Mesenchymal stem cell (in vitro differentiated cells and primary cell): ENCODE measurements at regions not wholly inside any gene's neighbourhood (a gene's known extent, or its start where the extent isn't known, plus 50 kb on each side); places are given as distances from the start of the nearest gene placed in this dataset.

ENCODE experiments used
- DNase-seq: peaks from one replicate; pipeline ENCODE4 v3.0.0-alpha.2; 2013
- H2AFZ ChIP-seq: one replicate; pipeline ENCODE4 v1.6.1; 2013; ENCODE audit warnings: low read depth, mild to moderate bottlenecking, control low read depth, inconsistent platforms, low read length, moderate library complexity
- H2AK5ac ChIP-seq: 2 replicates; pipeline ENCODE4 v1.6.1; 2013; ENCODE audit warnings: low read length, moderate library complexity, mild to moderate bottlenecking, inconsistent platforms; ENCODE audit not compliant: severe bottlenecking
- H2BK120ac ChIP-seq: one replicate; pipeline ENCODE4 v1.6.1; 2013; ENCODE audit warnings: low read depth, mild to moderate bottlenecking, inconsistent platforms, low read length, moderate library complexity
- H2BK12ac ChIP-seq, 2 experiments: one replicate each; pipeline ENCODE4 v1.6.1; 2013; ENCODE audit warnings: inconsistent platforms in 2 of 2, low read length in 2 of 2, mild to moderate bottlenecking in 2 of 2, moderate library complexity in 2 of 2, control low read depth in 1 of 2
- H2BK15ac ChIP-seq: one replicate; pipeline ENCODE4 v1.6.1; 2013; ENCODE audit warnings: mild to moderate bottlenecking, low read depth, inconsistent platforms; ENCODE audit not compliant: poor library complexity, severe bottlenecking
- H2BK5ac ChIP-seq: 2 replicates; pipeline ENCODE4 v1.6.1; 2013; ENCODE audit warnings: low read depth, mild to moderate bottlenecking, low read length, control low read depth, inconsistent platforms; ENCODE audit not compliant: poor library complexity, severe bottlenecking
- H3K14ac ChIP-seq, 2 experiments: one replicate each; pipeline ENCODE4 v1.6.1; 2013; ENCODE audit warnings: inconsistent platforms in 2 of 2, low read length in 2 of 2, control low read depth in 1 of 2, mild to moderate bottlenecking in 1 of 2, moderate library complexity in 1 of 2
- H3K18ac ChIP-seq, 2 experiments: one replicate each; pipeline ENCODE4 v1.6.1; 2013; ENCODE audit warnings: inconsistent platforms in 2 of 2, low read length in 2 of 2, control low read depth in 1 of 2, low read depth in 1 of 2, mild to moderate bottlenecking in 1 of 2
- H3K23ac ChIP-seq, 2 experiments: one replicate each; pipeline ENCODE4 v1.6.1; 2013; ENCODE audit warnings: inconsistent platforms in 2 of 2, low read length in 2 of 2, mild to moderate bottlenecking in 2 of 2, moderate library complexity in 2 of 2, control low read depth in 1 of 2
- H3K27ac ChIP-seq: 2 replicates; pipeline ENCODE4 v1.5.1; 2013; ENCODE audit warnings: mild to moderate bottlenecking, moderate library complexity, low read length, control low read depth, inconsistent platforms; ENCODE audit not compliant: poor library complexity, severe bottlenecking
- H3K27me3 ChIP-seq, 2 experiments: 2 replicates each; pipeline versions ENCODE4 v1.6.1 to v1.7.0; 2013; ENCODE audit warnings: low read length in 2 of 2, mild to moderate bottlenecking in 2 of 2, moderate library complexity in 2 of 2, control low read depth in 1 of 2, inconsistent platforms in 1 of 2; ENCODE audit not compliant: control insufficient read depth in 1 of 2, insufficient read depth in 1 of 2
- H3K36me3 ChIP-seq, 2 experiments: 2 replicates each; pipeline versions ENCODE4 v1.6.1 to v1.7.0; 2013; ENCODE audit warnings: low read length in 2 of 2, control low read depth in 1 of 2, inconsistent platforms in 1 of 2, low read depth in 1 of 2, mild to moderate bottlenecking in 1 of 2; ENCODE audit not compliant: insufficient read depth in 2 of 2, control insufficient read depth in 1 of 2
- H3K4ac ChIP-seq, 2 experiments: one replicate each; pipeline ENCODE4 v1.6.1; 2013; ENCODE audit warnings: inconsistent platforms in 2 of 2, low read length in 2 of 2, mild to moderate bottlenecking in 2 of 2, moderate library complexity in 2 of 2, control low read depth in 1 of 2, low read depth in 1 of 2
- H3K4me1 ChIP-seq: 2 replicates; pipeline ENCODE4 v1.6.1; 2013; ENCODE audit warnings: low read depth, low read length, control low read depth; ENCODE audit not compliant: control insufficient read depth, insufficient read depth
- H3K4me2 ChIP-seq: 2 replicates; pipeline ENCODE4 v1.6.1; 2013; ENCODE audit warnings: low read length, mild to moderate bottlenecking, inconsistent platforms; ENCODE audit not compliant: poor library complexity, severe bottlenecking
- H3K4me3 ChIP-seq, 2 experiments: 2 replicates each; pipeline versions ENCODE4 v1.5.1 to v1.7.0; 2013; ENCODE audit warnings: low read length in 2 of 2, mild to moderate bottlenecking in 2 of 2, control low read depth in 1 of 2, low read depth in 1 of 2; ENCODE audit not compliant: insufficient read depth in 1 of 2
- H3K79me1 ChIP-seq: replicated peaks from 2 replicates; pipeline ENCODE4 v1.6.1; 2013; ENCODE audit warnings: mild to moderate bottlenecking, control low read depth, low read length, inconsistent platforms; ENCODE audit not compliant: poor library complexity, severe bottlenecking
- H3K9ac ChIP-seq: 2 replicates; pipeline ENCODE4 v1.7.0; 2013; ENCODE audit warnings: mild to moderate bottlenecking, low read length, moderate library complexity
- H3K9me3 ChIP-seq: 2 replicates; pipeline ENCODE4 v1.7.0; 2013; ENCODE audit warnings: mild to moderate bottlenecking, low read length; ENCODE audit not compliant: control insufficient read depth
- H4K8ac ChIP-seq: one replicate; pipeline ENCODE4 v1.6.1; 2013; ENCODE audit warnings: inconsistent platforms, mild to moderate bottlenecking, low read length, moderate library complexity
- H4K91ac ChIP-seq: one replicate; pipeline ENCODE4 v1.6.1; 2013; ENCODE audit warnings: mild to moderate bottlenecking, low read length, inconsistent platforms
- WGBS: methylation state at CpG from one replicate; pipeline ENCODE4 v1.1.7; 2013; ENCODE audit warnings: mixed read lengths; 5-methylcytosine and 5-hydroxymethylcytosine counted together

DNA sequence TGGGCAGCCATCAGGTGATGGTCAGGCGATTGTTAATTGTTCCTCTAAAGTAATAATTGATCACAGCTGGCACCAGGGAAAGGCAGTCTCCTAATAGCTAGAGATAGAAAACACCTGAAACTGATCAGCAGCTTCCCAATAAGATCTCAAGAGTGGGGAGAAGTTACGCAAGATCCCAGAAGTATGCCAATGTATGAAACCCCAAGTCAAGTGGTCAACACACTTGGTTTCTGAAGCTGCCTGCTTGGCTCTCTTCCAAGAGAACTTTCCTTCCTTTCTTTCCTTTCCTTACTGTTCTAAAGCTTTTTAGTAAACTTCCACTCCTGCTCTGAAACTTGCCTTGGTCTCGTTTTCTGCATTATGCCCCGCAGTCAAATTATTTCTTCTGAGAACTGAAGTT, 201.6 kb upstream of the SKOR2 start:
- DNase-seq: no peak
- no peak overlapping the region for H2BK15ac ChIP-seq
- no peaks in the 10 kb centered on the region for H3K4me1 ChIP-seq
- H4K91ac ChIP-seq: no peak overlapping the region
- WGBS: 81% methylated on average over 4 of the region's 4 CpGs
- no peak overlapping the region for H2BK120ac ChIP-seq
- H3K9ac ChIP-seq: no peak overlapping the region
- peaks cover 0 to 15% of the 10 kb centered on the region in 2 experiments for H3K27me3 ChIP-seq
- H3K79me1 ChIP-seq: no peaks in the 10 kb centered on the region
- H3K18ac ChIP-seq: no peak overlapping the region
- no peak overlapping the region for H3K4ac ChIP-seq
- H3K4me2 ChIP-seq: no peak overlapping the region
- H3K27ac ChIP-seq: no peak overlapping the region
- no peak overlapping the region for H3K4me3 ChIP-seq
- H3K9me3 ChIP-seq: no peaks in the 10 kb centered on the region
- no peaks in the 10 kb centered on the region for H3K36me3 ChIP-seq
- H3K23ac ChIP-seq: no peak overlapping the region
- no peak overlapping the region for H2AK5ac ChIP-seq
- no peak overlapping the region for H4K8ac ChIP-seq
- H2BK12ac ChIP-seq: no peak overlapping the region
- H2BK5ac ChIP-seq: no peak overlapping the region
- H3K14ac ChIP-seq: no peak overlapping the region
- no peak overlapping the region for H2AFZ ChIP-seq

- no peak overlapping the region for H2AFZ ChIP-seq
- no peak overlapping the region for H3K18ac ChIP-seq
- H3K9ac ChIP-seq: no peak overlapping the region
- no peaks in the 10 kb centered on the region for H3K4me1 ChIP-seq
- H3K27ac ChIP-seq: no peak overlapping the region
- H4K8ac ChIP-seq: no peak overlapping the region
- H3K27me3 ChIP-seq: peaks cover 0 to 18% of the 10 kb centered on the region in 2 experiments
- H2AK5ac ChIP-seq: no peak overlapping the region
- no peak overlapping the region for H3K4me3 ChIP-seq
- H3K23ac ChIP-seq: no peak overlapping the region
- H3K14ac ChIP-seq: no peak overlapping the region
- H2BK15ac ChIP-seq: no peak overlapping the region
- H3K79me1 ChIP-seq: no peaks in the 10 kb centered on the region
- H3K9me3 ChIP-seq: no peaks in the 10 kb centered on the region
- DNase-seq: no peak
- H2BK12ac ChIP-seq: no peak overlapping the region
- H2BK5ac ChIP-seq: no peak overlapping the region
- H3K36me3 ChIP-seq: no peaks in the 10 kb centered on the region
- 91% methylated on average over 6 of the region's 6 CpGs for WGBS
- no peak overlapping the region for H3K4me2 ChIP-seq
- H4K91ac ChIP-seq: no peak overlapping the region
- no peak overlapping the region for H3K4ac ChIP-seq
- no peak overlapping the region for H2BK120ac ChIP-seq
These were observed 197.5 kb upstream of the SKOR2 start for GRCh38 chr18:47448956-47449355.

GRCh38 chr18:47441914-47442313, 190.5 kb upstream of the SKOR2 start:
- Histone ChIP-seq H3K14ac (no peak overlapping the region), H2BK12ac (no peak overlapping the region), H3K18ac (no peak overlapping the region), H2AK5ac (no peak overlapping the region), H3K4me1 (no peaks in the 10 kb centered on the region), H3K9me3 (no peaks in the 10 kb centered on the region), H3K79me1 (no peaks in the 10 kb centered on the region), H3K27me3 (peaks cover 0 to 21% of the 10 kb centered on the region in 2 experiments), H4K91ac (no peak overlapping the region), H3K9ac (no peak overlapping the region), H3K27ac (no peak overlapping the region), H2BK15ac (no peak overlapping the region), H3K23ac (no peak overlapping the region), H2BK5ac (no peak overlapping the region), H3K4me3 (no peak overlapping the region), H2AFZ (no peak overlapping the region), H2BK120ac (no peak overlapping the region), H4K8ac (no peak overlapping the region), H3K4ac (no peak overlapping the region), H3K4me2 (no peak overlapping the region), H3K36me3 (no peaks in the 10 kb centered on the region)
- no peak for DNase-seq
- 58% methylated on average over 3 of the region's 4 CpGs for WGBS

- Histone ChIP-seq H3K27ac (no peak overlapping the region), H2AK5ac (no peak overlapping the region), H3K4me2 (no peak overlapping the region), H3K36me3 (no peaks in the 10 kb centered on the region), H2AFZ (no peak overlapping the region), H3K4me3 (no peak overlapping the region), H3K18ac (no peak overlapping the region), H3K14ac (no peak overlapping the region), H3K9me3 (peaks cover under 1% of the 10 kb centered on the region), H3K9ac (no peak overlapping the region), H2BK12ac (no peak overlapping the region), H3K79me1 (no peaks in the 10 kb centered on the region), H3K4me1 (no peaks in the 10 kb centered on the region), H2BK120ac (no peak overlapping the region), H4K8ac (no peak overlapping the region), H2BK5ac (no peak overlapping the region), H3K4ac (no peak overlapping the region), H3K27me3 (peaks cover 0 to 13% of the 10 kb centered on the region in 2 experiments), H3K23ac (no peak overlapping the region), H2BK15ac (no peak overlapping the region), H4K91ac (no peak overlapping the region)
- DNase-seq: no peak
These were observed 186.5 kb upstream of the SKOR2 start for GRCh38 chr18:47438001-47438400.
